ENCODE measurements at regions not wholly inside any gene's neighbourhood (a gene's known extent, or its start where the extent isn't known, plus 50 kb on each side); places are given as distances from the start of the nearest gene placed in this dataset.

DNA sequence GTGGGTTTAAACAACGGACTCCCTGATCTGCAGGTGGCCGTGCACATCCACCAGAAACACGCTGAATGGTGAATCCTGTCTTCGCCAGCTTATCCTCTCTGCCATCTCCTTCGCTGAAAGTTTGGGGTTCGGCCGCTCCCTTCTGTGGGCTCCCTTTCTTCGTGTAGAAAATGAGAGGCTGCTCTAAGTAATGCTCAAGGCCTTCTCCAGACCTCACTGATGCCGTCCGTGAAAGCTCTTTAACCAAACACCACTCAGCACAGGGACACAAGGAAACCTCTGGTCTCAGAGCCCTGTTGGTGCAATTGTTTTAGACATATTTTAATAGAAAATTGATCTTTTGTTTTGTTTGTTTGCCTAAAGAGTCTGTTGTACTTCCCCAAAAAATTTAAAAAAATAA, 596.5 kb downstream of the IRX1 start:
- TF ChIP-seq EZH2 (optimal IDR thresholded peaks at IDR 0.05; ENCODE audit: low read depth, low read length) = no peak
- TF ChIP-seq, protein P1, sequence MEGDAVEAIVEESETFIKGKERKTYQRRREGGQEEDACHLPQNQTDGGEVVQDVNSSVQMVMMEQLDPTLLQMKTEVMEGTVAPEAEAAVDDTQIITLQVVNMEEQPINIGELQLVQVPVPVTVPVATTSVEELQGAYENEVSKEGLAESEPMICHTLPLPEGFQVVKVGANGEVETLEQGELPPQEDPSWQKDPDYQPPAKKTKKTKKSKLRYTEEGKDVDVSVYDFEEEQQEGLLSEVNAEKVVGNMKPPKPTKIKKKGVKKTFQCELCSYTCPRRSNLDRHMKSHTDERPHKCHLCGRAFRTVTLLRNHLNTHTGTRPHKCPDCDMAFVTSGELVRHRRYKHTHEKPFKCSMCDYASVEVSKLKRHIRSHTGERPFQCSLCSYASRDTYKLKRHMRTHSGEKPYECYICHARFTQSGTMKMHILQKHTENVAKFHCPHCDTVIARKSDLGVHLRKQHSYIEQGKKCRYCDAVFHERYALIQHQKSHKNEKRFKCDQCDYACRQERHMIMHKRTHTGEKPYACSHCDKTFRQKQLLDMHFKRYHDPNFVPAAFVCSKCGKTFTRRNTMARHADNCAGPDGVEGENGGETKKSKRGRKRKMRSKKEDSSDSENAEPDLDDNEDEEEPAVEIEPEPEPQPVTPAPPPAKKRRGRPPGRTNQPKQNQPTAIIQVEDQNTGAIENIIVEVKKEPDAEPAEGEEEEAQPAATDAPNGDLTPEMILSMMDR (IDR thresholded peaks at IDR 0.05; ENCODE audit: low read length) = no peak

Data from MM.1S (cell line).